ENCODE measurements at regions not wholly inside any gene's neighbourhood (a gene's known extent, or its start where the extent isn't known, plus 50 kb on each side); places are given as distances from the start of the nearest gene placed in this dataset.

- TF ChIP-seq POLR2A (IDR thresholded peaks at IDR 0.05) (no peak), CTCF (IDR thresholded peaks at IDR 0.05) (no peak)
Observed at GRCh38 chr2:18445433-18446320, 114.8 kb downstream of the RDH14 start.

Measured in testis (tissue), 2 donors.